ENCODE measurements at regions not wholly inside any gene's neighbourhood (a gene's known extent, or its start where the extent isn't known, plus 50 kb on each side); places are given as distances from the start of the nearest gene placed in this dataset.

DNA sequence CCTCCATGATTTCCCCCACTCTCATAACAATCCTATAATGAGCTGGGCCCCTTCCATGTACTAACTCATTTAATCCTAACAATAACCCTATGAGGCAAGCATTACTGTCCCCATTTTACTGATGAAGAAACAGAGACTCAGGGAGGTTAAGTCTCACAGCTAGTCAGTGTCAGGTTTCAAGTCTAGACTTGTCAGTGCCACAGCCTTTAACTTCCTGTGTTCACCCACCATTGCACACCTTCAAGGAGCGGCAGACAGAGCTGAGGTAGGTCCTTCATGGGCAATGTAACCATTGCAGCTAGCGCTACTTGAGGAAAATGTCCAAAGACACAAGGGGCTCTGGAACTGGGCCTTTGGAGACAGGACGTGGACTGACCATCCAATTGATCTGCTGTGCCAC is 105.8 kb upstream of the CTNNB1 start:
- H3K4me3 ChIP-seq (replicated peaks; ENCODE audit: low read depth, low read length), result no peak overlapping the region
- no peak for DNase-seq (ENCODE audit: extremely low read depth, low read depth)
- TF ChIP-seq, protein P1, sequence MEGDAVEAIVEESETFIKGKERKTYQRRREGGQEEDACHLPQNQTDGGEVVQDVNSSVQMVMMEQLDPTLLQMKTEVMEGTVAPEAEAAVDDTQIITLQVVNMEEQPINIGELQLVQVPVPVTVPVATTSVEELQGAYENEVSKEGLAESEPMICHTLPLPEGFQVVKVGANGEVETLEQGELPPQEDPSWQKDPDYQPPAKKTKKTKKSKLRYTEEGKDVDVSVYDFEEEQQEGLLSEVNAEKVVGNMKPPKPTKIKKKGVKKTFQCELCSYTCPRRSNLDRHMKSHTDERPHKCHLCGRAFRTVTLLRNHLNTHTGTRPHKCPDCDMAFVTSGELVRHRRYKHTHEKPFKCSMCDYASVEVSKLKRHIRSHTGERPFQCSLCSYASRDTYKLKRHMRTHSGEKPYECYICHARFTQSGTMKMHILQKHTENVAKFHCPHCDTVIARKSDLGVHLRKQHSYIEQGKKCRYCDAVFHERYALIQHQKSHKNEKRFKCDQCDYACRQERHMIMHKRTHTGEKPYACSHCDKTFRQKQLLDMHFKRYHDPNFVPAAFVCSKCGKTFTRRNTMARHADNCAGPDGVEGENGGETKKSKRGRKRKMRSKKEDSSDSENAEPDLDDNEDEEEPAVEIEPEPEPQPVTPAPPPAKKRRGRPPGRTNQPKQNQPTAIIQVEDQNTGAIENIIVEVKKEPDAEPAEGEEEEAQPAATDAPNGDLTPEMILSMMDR (IDR thresholded peaks at IDR 0.05; ENCODE audit: low read depth, low read length, missing control alignments), result no peak

DNA sequence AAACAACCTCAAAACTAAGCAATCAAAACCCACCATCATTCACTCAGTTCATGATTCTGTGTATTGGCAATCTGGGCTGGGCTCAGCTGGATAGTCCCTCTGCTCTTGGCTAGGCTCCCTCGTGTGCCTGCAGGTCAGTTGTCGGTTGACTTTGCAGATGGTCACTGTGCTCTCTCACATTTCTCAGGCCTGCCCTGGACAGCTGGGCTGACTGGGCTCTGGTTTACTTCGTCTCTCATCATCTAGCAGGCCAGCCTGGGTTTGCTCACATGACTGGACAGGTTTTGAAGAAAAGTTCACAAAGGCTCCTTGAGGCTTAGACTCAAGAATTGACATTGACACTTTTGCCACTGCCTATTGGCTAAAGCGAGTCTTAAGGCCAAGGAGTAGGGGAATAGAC is 105.0 kb upstream of the CTNNB1 start:
- TF ChIP-seq, protein P1 (IDR thresholded peaks at IDR 0.05; ENCODE audit: low read depth, low read length, missing control alignments), result no peak
- DNase-seq (ENCODE audit: extremely low read depth, low read depth), result no peak
- H3K4me3 ChIP-seq (replicated peaks; ENCODE audit: low read depth, low read length), result no peak overlapping the region

DNA sequence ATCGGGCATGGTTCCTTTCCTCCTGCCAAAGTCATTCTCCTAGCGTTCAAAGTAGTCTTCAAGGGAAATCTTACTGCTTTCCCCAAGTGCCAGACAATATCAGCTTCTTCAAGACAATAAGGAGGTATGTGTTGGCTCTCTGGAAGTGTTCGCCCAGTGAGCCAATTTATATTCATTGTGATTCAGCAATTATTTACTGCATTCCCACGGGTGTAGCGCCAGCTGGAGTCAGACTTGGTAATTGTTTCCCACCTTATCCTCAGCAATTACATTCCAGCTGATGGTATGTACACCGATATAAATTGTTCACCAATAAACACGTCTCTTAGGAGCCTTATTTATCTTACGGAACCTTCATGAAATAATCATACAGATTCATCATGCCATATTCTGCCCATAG is 103.6 kb upstream of the CTNNB1 start:
- no peak for DNase-seq (ENCODE audit: extremely low read depth, low read depth)
- H3K4me3 ChIP-seq (replicated peaks; ENCODE audit: low read depth, low read length), result no peak overlapping the region
- TF ChIP-seq, protein P1 (IDR thresholded peaks at IDR 0.05; ENCODE audit: low read depth, low read length, missing control alignments), result no peak

DNA sequence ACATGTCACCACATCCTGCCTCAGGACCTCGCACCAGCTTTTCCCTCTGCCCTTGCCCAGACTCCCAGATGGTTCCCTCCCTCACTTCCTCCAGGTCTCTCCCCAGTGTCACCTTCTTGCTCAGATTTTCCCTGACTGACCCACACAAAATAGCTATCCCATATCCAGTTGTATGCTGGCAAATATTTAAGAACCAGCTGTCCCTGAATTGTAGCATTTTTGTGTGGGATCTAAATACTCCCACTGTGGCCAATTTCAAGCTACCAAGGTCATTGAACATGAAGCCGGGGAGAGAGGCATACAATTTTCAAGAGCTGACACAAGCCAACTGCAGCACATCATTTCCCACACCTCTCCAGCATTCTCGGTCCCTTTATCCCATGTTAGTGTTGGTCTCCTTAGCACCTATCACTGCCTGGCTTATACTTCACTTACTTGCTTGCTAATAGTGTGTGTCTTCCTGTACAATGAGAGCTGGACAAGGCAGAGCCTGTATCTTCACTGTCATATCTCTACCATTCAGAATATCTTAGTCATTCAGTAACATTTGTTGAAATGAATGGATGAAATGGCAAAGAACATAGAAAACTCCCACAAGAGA is 101.3 kb upstream of the CTNNB1 start:
- TF ChIP-seq, protein P1 (IDR thresholded peaks at IDR 0.05; ENCODE audit: low read depth, low read length, missing control alignments), result no peak
- H3K4me3 ChIP-seq (replicated peaks; ENCODE audit: low read depth, low read length), result no peak overlapping the region
- DNase-seq (ENCODE audit: extremely low read depth, low read depth), result no peak

DNA sequence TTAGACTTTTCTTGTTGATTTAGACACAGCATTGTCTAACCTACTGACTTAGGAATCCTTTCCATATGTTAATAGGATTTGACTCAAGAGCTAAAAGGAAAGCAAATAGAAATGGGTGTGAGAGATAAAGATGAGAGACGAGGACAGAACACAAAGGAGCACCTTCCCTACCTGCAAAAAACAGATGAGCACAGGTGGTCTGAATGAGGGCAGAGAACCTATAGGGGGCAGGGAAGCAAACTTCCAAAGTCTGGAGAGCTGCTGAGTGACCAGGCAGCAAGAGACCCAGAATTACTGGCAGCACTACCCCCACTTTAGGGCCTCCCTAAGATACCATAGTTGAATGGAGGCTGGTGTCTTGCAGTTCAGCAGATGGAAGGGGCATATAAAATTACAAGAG is 98.1 kb upstream of the CTNNB1 start:
- H3K4me3 ChIP-seq (replicated peaks; ENCODE audit: low read depth, low read length), result no peak overlapping the region
- TF ChIP-seq, protein P1 (IDR thresholded peaks at IDR 0.05; ENCODE audit: low read depth, low read length, missing control alignments), result no peak
- DNase-seq (ENCODE audit: extremely low read depth, low read depth), result no peak

DNA sequence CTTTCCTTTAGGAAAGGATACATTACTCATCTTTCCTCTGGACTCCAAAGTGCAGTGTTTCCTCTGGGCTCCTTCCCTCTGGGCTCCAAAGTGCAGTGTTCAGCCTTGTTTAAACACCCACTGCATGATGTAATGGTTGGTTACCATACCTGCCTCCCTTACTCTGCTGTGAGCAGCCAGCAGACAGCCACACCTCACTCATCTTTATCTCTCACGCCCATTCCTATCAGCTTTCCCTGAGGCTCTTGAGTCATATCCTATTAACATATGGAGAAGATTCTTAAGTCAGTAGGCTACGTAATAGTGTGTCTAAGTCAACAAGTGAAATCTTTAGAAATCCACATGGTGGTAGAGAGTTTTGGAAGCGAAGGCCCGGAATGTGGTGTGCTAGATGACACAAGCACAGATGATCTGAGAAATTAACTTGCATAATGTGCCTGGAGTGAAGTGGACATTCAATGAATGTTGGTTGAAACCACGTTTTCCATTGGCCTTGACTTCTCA is 97.2 kb upstream of the CTNNB1 start:
- no peak overlapping the region for H3K4me3 ChIP-seq (replicated peaks; ENCODE audit: low read depth, low read length)
- TF ChIP-seq, protein P1 (IDR thresholded peaks at IDR 0.05; ENCODE audit: low read depth, low read length, missing control alignments), result no peak
- no peak for DNase-seq (ENCODE audit: extremely low read depth, low read depth)

DNA sequence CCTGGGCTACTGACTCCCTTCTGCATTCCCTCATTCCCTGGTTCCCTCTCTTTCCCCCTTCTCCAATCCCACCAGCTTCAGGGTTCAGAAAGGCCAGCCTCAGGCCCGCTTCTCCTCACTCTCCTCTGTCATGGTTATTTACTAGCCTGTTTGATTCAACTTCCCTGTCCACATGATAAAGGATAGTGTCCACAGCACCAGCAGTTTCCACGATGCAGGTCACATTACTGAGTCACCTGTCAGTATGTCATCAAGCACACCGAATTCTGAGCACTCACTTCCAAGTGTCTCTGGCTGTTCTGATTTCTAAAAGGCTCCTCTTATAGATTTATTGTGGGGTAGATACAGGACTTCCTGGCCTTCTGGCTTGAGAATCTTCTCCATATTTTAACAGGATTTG is 96.6 kb upstream of the CTNNB1 start:
- TF ChIP-seq, protein P1 (IDR thresholded peaks at IDR 0.05; ENCODE audit: low read depth, low read length, missing control alignments), result no peak

More for the DNA sequence above, 96.6 kb upstream of the CTNNB1 start:
- DNase-seq (ENCODE audit: extremely low read depth, low read depth), result no peak
- H3K4me3 ChIP-seq (replicated peaks; ENCODE audit: low read depth, low read length), result no peak overlapping the region

All from HFF-Myc (cell line).